Ishikawa (cell line): ENCODE measurements at regions not wholly inside any gene's neighbourhood (a gene's known extent, or its start where the extent isn't known, plus 50 kb on each side); places are given as distances from the start of the nearest gene placed in this dataset.

Experiments
- CEBPB ChIP-seq: IDR thresholded peaks from 2 replicates; pipeline ENCODE4 v1.6.1; 2012
- EP300 ChIP-seq: IDR thresholded peaks from 2 replicates; pipeline ENCODE4 v1.6.1; 2012; ENCODE audit warnings: borderline replicate concordance
- MAX ChIP-seq: IDR thresholded peaks from 2 replicates; pipeline ENCODE4 v1.6.1; 2012
- NFIC ChIP-seq: IDR thresholded peaks from 2 replicates; pipeline ENCODE4 v1.6.1; 2012
- RAD21 ChIP-seq: IDR thresholded peaks from 2 replicates; pipeline ENCODE4 v1.6.1; 2012; ENCODE audit warnings: low read depth
- REST ChIP-seq: IDR thresholded peaks from 2 replicates; pipeline ENCODE4 v1.6.1; 2012; ENCODE audit warnings: low read depth, mild to moderate bottlenecking
- TAF1 ChIP-seq: IDR thresholded peaks from 2 replicates; pipeline ENCODE4 v1.6.1; 2012; ENCODE audit warnings: low read depth, mild to moderate bottlenecking

- TF ChIP-seq NFIC (no peak), EP300 (no peak), MAX (no peak), CEBPB (no peak), TAF1 (no peak), RAD21 (no peak), REST (no peak)
These were observed 224.7 kb downstream of the PPP1R3A start for GRCh38 chr7:113694149-113694548.
